SH-SY5Y (cell line): ENCODE measurements at regions not wholly inside any gene's neighbourhood (a gene's known extent, or its start where the extent isn't known, plus 50 kb on each side); places are given as distances from the start of the nearest gene placed in this dataset.

ENCODE experiments used
- GATA2 ChIP-seq: IDR thresholded peaks from 2 replicates; pipeline ENCODE4 v1.6.1; 2011; ENCODE audit warnings: mild to moderate bottlenecking, low read depth, low read length
- GATA3 ChIP-seq: IDR thresholded peaks from 2 replicates; pipeline ENCODE4 v1.6.1; 2011; ENCODE audit warnings: low read depth, mild to moderate bottlenecking, low read length, moderate library complexity

- TF ChIP-seq GATA2 (no peak), GATA3 (no peak)
Measured at GRCh38 chr1:65082346-65083040, 65.5 kb upstream of the AK4 start.
